ENCODE measurements at regions not wholly inside any gene's neighbourhood (a gene's known extent, or its start where the extent isn't known, plus 50 kb on each side); places are given as distances from the start of the nearest gene placed in this dataset.

- TF ChIP-seq CTCF (IDR thresholded peaks at IDR 0.05; ENCODE audit: low read depth, low read length) (no peak), EZH2phosphoT487 (IDR thresholded peaks at IDR 0.05; ENCODE audit: low read depth) (no peak)
Measured at GRCh38 chr2:35784777-35785176, 570.8 kb upstream of the CRIM1 start.

All from OCI-LY3 (cell line).